Lung (tissue), 11 donors: ENCODE measurements at regions not wholly inside any gene's neighbourhood (a gene's known extent, or its start where the extent isn't known, plus 50 kb on each side); places are given as distances from the start of the nearest gene placed in this dataset.

ENCODE experiments used
- ATAC-seq: fragments of 200-7000 bp; cut with Tn5 transposase; one replicate; pipeline ENCODE4 v1.9.1; 2020; ENCODE audit warnings: moderate number of reproducible peaks; ENCODE audit not compliant: insufficient read depth, low FRiP score
- DNase-seq, 3 donors: peaks; one replicate each; pipeline ENCODE4 v3.0.0-alpha.2; 2013 to 2017
- H3K27ac ChIP-seq, 2 donors: one replicate each; pipeline ENCODE4 v1.5.1; 2013; ENCODE audit warnings: mild to moderate bottlenecking in 2 of 2, moderate library complexity in 2 of 2, control low read depth in 1 of 2, inconsistent platforms in 1 of 2, low read depth in 1 of 2, low read length in 1 of 2
- H3K27me3 ChIP-seq, 3 donors: one replicate each; pipeline ENCODE4 v1.5.1; 2013; ENCODE audit warnings: low read length in 2 of 3; ENCODE audit not compliant: control insufficient read depth in 3 of 3, insufficient read depth in 3 of 3
- H3K36me3 ChIP-seq, 4 donors: one replicate each; pipeline ENCODE4 v1.5.1; 2013; ENCODE audit warnings: low read length in 4 of 4, mild to moderate bottlenecking in 1 of 4, moderate library complexity in 1 of 4; ENCODE audit not compliant: control insufficient read depth in 4 of 4, insufficient read depth in 4 of 4
- H3K4me1 ChIP-seq, 5 donors: one replicate each; pipeline ENCODE4 v1.5.1; 2013; ENCODE audit warnings: low read length in 5 of 5, mild to moderate bottlenecking in 2 of 5, moderate library complexity in 1 of 5; ENCODE audit not compliant: control insufficient read depth in 5 of 5, insufficient read depth in 5 of 5
- H3K4me3 ChIP-seq: one replicate; pipeline ENCODE4 v1.5.1; 2013; ENCODE audit warnings: mild to moderate bottlenecking, control low read depth, moderate library complexity
- H3K9ac ChIP-seq, 2 donors: one replicate each; pipeline ENCODE4 v1.5.1; 2013; ENCODE audit warnings: low read length in 2 of 2, control low read depth in 1 of 2; ENCODE audit not compliant: insufficient read depth in 1 of 2
- H3K9me3 ChIP-seq, 4 donors: one replicate each; pipeline ENCODE4 v1.5.1; 2013; ENCODE audit warnings: low read length in 3 of 4, mild to moderate bottlenecking in 1 of 4, moderate library complexity in 1 of 4; ENCODE audit not compliant: control insufficient read depth in 4 of 4, insufficient read depth in 3 of 4
- CTCF ChIP-seq: IDR thresholded peaks from 2 replicates; pipeline ENCODE4 v1.5.1; 2012; ENCODE audit warnings: mild to moderate bottlenecking; ENCODE audit errors: control extremely low read depth, extremely low read depth
- WGBS, 2 donors: extraction: QIAGEN DNeasy Blood & Tissue Kit; methylation state at CpG; one replicate each; pipeline ENCODE4 v1.1.7; 2013; 5-methylcytosine and 5-hydroxymethylcytosine counted together
- donor health status: control.
- donor health status: control.
- donor health status: Bipolar disorder and iron deficiency.
- donor health status: healthy.
- donor health status: DM: yes; HTN: yes; CAD: no.

- WGBS, 2 donors, result 47 to 65% methylated on average over 18 of the region's 18 CpGs
- H3K27me3 ChIP-seq, result no peaks in the 10 kb centered on the region
- H3K4me3 ChIP-seq, result no peak overlapping the region
- DNase-seq, result no peak
- no peak for ATAC-seq
- no peaks in the 10 kb centered on the region for H3K9me3 ChIP-seq
- H3K4me1 ChIP-seq, result peaks cover 0 to 11% (median 0%) of the 10 kb centered on the region in 5 donors
- H3K9ac ChIP-seq, result no peak overlapping the region
- H3K36me3 ChIP-seq, result no peaks in the 10 kb centered on the region
- TF ChIP-seq CTCF, result no peak
- H3K27ac ChIP-seq, result no peak overlapping the region
These were observed 180.5 kb upstream of the PDE1C start for GRCh38 chr7:32250471-32251260.

DNA sequence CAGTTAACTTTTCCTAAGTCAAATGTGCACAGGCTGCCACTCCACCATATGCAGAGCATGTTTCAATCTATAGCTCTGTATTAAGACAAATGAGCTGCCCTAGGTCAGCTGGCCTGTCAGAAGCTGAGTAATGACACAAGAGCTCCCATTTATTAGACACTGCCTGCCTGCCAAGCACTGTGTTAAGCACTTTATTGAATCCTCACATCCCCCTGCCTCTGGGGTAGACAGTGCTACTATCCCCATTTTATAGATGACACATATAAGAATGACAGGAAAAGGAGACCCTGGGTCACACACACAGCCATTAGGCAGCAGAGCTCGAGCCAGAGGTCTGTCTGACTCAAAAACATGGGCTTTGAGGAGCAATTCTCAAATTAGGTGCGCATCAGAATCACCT is 179.8 kb upstream of the PDE1C start:
- Histone ChIP-seq H3K36me3 (no peaks in the 10 kb centered on the region), H3K4me3 (no peak overlapping the region), H3K9ac (no peak overlapping the region), H3K27ac (no peak overlapping the region), H3K27me3 (no peaks in the 10 kb centered on the region), H3K9me3 (no peaks in the 10 kb centered on the region), H3K4me1 (peaks cover 0 to 11% (median 0%) of the 10 kb centered on the region in 5 donors)
- no peak for DNase-seq
- WGBS, 2 donors, result 67 to 68% methylated on average over 2 of the region's 2 CpGs
- ATAC-seq, result no peak
- no peak for TF ChIP-seq CTCF

DNA sequence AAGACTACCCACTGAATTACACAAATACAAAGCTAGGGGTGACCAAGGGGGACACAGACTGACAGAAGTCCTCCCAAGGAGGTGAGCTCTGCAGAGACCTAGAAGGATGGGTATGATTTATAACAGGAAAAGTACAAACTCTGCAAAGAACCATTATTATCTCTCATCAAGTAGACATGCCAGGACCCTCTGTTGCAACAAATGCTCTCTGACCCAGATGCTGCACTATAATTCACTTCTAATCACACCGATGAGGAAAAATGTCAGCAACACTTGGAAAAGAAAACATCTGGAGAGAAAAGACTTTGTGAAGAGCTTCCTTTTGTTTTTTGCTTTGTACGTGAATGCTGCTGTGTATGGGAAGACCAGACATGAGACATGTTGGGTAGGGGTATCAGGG is 178.3 kb upstream of the PDE1C start:
- peaks cover 0 to 11% (median 0%) of the 10 kb centered on the region in 5 donors for H3K4me1 ChIP-seq
- H3K27ac ChIP-seq, result no peak overlapping the region
- TF ChIP-seq CTCF, result no peak
- H3K9ac ChIP-seq, result no peak overlapping the region
- H3K9me3 ChIP-seq, result no peaks in the 10 kb centered on the region
- 49 to 77% methylated on average over 2 of the region's 2 CpGs for WGBS, 2 donors
- ATAC-seq, result no peak
- no peaks in the 10 kb centered on the region for H3K36me3 ChIP-seq
- H3K27me3 ChIP-seq, result no peaks in the 10 kb centered on the region
- H3K4me3 ChIP-seq, result no peak overlapping the region
- peak in 2 of 3 donors; percentile 19 to 63 for DNase-seq
